ENCODE measurements at regions not wholly inside any gene's neighbourhood (a gene's known extent, or its start where the extent isn't known, plus 50 kb on each side); places are given as distances from the start of the nearest gene placed in this dataset.

DNA sequence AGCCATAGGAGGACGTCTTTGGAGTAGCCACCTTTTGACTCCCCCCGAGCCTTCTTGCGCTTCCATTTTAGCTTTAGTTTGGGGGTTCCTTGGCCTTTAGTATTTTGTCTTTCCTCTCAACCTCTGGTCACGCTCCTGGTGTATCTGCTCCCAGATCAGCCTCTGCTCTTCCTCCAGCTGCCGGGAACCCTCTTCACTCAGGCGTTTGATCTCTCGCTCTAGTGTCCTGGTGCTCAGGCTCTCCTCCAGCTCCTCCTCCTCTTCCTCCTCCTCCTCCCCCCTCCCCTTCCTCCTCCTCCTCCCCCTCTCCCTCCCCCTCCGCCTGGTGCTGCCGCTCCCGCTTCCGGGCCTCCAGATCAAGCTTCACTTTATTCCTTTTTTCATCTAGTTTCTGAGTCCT, 1082.3 kb upstream of the TMEFF2 start:
- DNase-seq (ENCODE audit: low spot score) (no peak), ATAC-seq (ENCODE audit: insufficient number of reproducible peaks, low FRiP score, low read depth) (no peak)

GRCh38 chr2:193276560-193276959, 1081.8 kb upstream of the TMEFF2 start:
- H3K27me3 ChIP-seq (replicated peaks; ENCODE audit: insufficient read depth), result no peaks in the 10 kb centered on the region
- H3K9me3 ChIP-seq, result no peaks in the 10 kb centered on the region
- H3K4me1 ChIP-seq (ENCODE audit: control insufficient read depth in 1 of 2, low read depth in 2 of 2), result no peaks in the 10 kb centered on the region
- ATAC-seq (ENCODE audit: insufficient number of reproducible peaks, low FRiP score, low read depth), result no peak
- DNase-seq (ENCODE audit: low spot score), result no peak
- no peak overlapping the region for H3K27ac ChIP-seq
- TF ChIP-seq CTCF (IDR thresholded peaks at IDR 0.05), result no peak
- H3K36me3 ChIP-seq, result no peaks in the 10 kb centered on the region
- H3K4me3 ChIP-seq, result no peak overlapping the region

More for the DNA sequence above, 1082.3 kb upstream of the TMEFF2 start:
- no peaks in the 10 kb centered on the region for H3K9me3 ChIP-seq
- H3K27me3 ChIP-seq (replicated peaks; ENCODE audit: insufficient read depth), result no peaks in the 10 kb centered on the region
- no peaks in the 10 kb centered on the region for H3K4me1 ChIP-seq (ENCODE audit: control insufficient read depth in 1 of 2, low read depth in 2 of 2)
- H3K4me3 ChIP-seq, result no peak overlapping the region
- no peak for TF ChIP-seq CTCF (IDR thresholded peaks at IDR 0.05)
- no peak overlapping the region for H3K27ac ChIP-seq
- H3K36me3 ChIP-seq, result no peaks in the 10 kb centered on the region

- H3K4me3 ChIP-seq, result no peak overlapping the region
- DNase-seq (ENCODE audit: low spot score), result no peak
These were observed 1081.3 kb upstream of the TMEFF2 start for GRCh38 chr2:193276069-193276468.

GRCh38 chr2:193272011-193272410, 1077.3 kb upstream of the TMEFF2 start:
- TF ChIP-seq CTCF (IDR thresholded peaks at IDR 0.05), result no peak
- Histone ChIP-seq H3K36me3 (no peaks in the 10 kb centered on the region), H3K4me1 (ENCODE audit: control insufficient read depth in 1 of 2, low read depth in 2 of 2) (no peaks in the 10 kb centered on the region), H3K4me3 (no peak overlapping the region), H3K27ac (no peak overlapping the region), H3K9me3 (no peaks in the 10 kb centered on the region), H3K27me3 (replicated peaks; ENCODE audit: insufficient read depth) (no peaks in the 10 kb centered on the region)
- DNase-seq (ENCODE audit: low spot score) (no peak), ATAC-seq (ENCODE audit: insufficient number of reproducible peaks, low FRiP score, low read depth) (no peak)

More at GRCh38 chr2:193276069-193276468, 1081.3 kb upstream of the TMEFF2 start:
- no peaks in the 10 kb centered on the region for H3K27me3 ChIP-seq (replicated peaks; ENCODE audit: insufficient read depth)
- no peaks in the 10 kb centered on the region for H3K4me1 ChIP-seq (ENCODE audit: control insufficient read depth in 1 of 2, low read depth in 2 of 2)
- H3K27ac ChIP-seq, result no peak overlapping the region
- no peak for TF ChIP-seq CTCF (IDR thresholded peaks at IDR 0.05)
- no peaks in the 10 kb centered on the region for H3K9me3 ChIP-seq
- no peaks in the 10 kb centered on the region for H3K36me3 ChIP-seq
- no peak for ATAC-seq (ENCODE audit: insufficient number of reproducible peaks, low FRiP score, low read depth)

DNA sequence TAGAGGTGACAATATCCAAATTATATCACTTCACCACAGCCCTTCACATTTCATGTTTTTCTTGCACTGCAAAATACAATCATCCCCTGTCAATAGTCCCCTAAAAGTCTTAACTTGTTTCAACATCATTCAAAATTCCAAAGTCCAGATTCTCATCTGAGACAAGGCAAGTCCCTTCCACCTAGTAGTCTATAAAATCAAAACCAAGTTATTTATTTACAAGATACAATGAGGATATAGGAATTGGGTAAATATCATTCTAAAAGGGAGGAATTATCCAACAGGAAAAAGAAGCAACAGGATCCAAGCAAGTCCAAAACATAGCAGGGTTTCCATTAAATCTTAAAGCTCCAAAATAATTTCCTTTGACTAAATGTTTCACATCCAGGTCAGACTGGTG, 1076.1 kb upstream of the TMEFF2 start:
- no peaks in the 10 kb centered on the region for H3K36me3 ChIP-seq
- TF ChIP-seq CTCF (IDR thresholded peaks at IDR 0.05), result no peak
- ATAC-seq (ENCODE audit: insufficient number of reproducible peaks, low FRiP score, low read depth) (no peak), DNase-seq (ENCODE audit: low spot score) (no peak)
- H3K4me1 ChIP-seq (ENCODE audit: control insufficient read depth in 1 of 2, low read depth in 2 of 2), result no peaks in the 10 kb centered on the region
- no peak overlapping the region for H3K27ac ChIP-seq
- H3K27me3 ChIP-seq (replicated peaks; ENCODE audit: insufficient read depth), result no peaks in the 10 kb centered on the region
- H3K9me3 ChIP-seq, result no peaks in the 10 kb centered on the region
- no peak overlapping the region for H3K4me3 ChIP-seq

Data from thoracic aorta (tissue), 2 donors.